GM12873 (cell line): ENCODE measurements at regions not wholly inside any gene's neighbourhood (a gene's known extent, or its start where the extent isn't known, plus 50 kb on each side); places are given as distances from the start of the nearest gene placed in this dataset.

Experiments
- TF ChIP-seq, protein P1 (sequence below): IDR thresholded peaks from 2 replicates; pipeline ENCODE4 v1.5.1; 2012; ENCODE audit warnings: low read depth, mild to moderate bottlenecking, moderate library complexity, low read length, control low read depth; ENCODE audit not compliant: insufficient read depth; ENCODE audit errors: missing control alignments

DNA sequence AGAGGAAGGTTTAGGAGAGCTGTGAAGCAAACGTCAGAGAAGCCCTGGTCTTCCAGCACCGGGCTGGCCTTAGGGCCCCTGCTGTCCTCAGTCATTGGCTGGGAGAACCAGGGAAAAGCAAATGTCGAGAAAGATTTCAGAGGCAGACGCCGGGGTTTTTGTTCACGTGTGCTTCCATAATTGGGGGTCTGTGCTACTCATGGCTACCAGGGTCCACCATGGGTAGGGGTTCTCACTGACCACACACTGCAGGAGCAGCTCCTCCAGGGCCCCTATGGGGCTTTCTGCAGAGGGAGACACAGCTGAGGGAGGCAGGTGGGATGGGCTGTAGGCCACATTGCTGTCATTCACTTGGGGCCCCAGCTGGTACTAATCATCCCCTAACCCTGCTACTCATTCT is 291.8 kb upstream of the FOXQ1 start:
- TF ChIP-seq, protein P1, sequence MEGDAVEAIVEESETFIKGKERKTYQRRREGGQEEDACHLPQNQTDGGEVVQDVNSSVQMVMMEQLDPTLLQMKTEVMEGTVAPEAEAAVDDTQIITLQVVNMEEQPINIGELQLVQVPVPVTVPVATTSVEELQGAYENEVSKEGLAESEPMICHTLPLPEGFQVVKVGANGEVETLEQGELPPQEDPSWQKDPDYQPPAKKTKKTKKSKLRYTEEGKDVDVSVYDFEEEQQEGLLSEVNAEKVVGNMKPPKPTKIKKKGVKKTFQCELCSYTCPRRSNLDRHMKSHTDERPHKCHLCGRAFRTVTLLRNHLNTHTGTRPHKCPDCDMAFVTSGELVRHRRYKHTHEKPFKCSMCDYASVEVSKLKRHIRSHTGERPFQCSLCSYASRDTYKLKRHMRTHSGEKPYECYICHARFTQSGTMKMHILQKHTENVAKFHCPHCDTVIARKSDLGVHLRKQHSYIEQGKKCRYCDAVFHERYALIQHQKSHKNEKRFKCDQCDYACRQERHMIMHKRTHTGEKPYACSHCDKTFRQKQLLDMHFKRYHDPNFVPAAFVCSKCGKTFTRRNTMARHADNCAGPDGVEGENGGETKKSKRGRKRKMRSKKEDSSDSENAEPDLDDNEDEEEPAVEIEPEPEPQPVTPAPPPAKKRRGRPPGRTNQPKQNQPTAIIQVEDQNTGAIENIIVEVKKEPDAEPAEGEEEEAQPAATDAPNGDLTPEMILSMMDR = no peak

DNA sequence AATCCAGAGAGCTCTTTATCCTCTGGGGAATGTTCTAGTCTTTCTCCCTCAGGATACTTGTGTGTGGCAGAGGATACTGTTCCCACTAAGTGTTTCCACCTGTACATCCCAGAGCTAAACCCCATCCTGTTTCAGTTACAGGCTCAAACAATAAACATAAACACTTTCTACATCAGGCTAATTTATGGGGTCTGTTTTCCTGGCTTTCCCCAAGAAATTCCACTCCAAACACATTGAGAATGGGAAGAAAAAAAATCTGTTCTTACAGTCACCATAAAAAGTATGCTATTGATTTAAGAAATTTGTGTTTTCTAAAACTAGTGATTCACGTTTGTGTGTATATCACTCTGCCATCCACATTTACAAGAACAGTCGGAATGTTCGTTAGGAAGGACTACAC is 293.9 kb upstream of the FOXQ1 start:
- TF ChIP-seq, protein P1 = no peak

DNA sequence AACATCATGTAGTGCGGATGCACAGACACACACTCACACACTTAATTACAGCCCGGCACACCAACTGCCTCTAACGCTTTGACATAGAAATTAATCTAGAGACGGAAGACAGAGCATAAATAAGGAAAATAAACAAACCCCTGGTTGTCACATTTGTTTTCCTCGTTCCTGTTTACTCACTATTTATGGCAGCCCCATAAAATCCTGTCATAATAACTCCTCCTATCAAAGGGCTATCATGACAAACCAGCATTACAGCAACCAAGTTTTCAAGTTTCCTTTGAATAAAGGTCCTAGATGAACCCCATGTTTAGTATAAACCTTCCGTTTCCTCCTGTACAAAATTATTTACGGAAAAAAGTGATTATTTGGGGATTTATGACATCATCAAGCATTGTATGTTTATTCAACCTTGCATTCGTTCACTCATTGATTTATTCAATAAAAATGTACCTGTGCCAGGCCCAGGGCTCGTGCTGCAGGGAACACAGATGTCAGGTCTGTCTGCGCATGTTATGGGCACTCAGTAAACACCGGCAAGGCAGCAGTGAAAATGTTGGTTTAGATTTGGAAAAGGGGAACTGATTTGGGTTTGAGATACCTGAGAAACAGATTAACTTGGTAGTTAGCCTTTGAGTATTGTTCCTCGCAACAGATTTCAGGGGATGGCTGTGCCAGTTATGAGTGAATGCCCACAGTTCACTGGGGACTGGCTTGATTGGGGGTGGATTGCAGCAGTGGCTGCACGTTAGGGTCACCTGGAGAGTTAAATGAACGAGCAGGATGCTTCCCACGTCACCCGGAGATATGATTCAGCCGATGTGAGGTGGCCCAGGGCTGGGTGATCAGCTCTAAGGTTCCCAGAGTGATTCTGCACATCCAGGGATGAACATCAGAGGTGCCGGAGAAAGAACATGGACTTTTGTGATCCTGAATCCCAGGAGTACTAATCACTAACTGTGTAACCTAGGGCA is 295.3 kb upstream of the FOXQ1 start:
- TF ChIP-seq, protein P1 = no peak

DNA sequence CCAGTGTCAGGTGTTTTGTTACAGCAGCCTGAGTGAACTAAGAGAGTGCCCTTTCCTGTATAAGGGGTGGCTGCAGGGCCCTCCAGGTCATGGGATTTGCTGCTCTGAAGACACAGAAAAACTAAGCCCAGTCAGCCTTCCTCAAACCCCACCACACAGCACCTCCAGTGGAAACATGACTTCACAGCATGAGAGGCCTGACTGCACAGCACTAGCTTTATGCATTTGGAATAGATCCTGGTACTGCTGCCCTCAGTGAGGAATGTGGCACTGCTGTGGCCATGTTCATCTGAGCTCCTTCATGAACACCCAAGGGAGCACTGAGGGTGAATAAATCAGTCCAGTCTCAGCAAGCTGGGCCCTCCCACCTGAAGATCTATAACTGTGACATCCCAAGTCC is 296.1 kb upstream of the FOXQ1 start:
- TF ChIP-seq, protein P1 = no peak

DNA sequence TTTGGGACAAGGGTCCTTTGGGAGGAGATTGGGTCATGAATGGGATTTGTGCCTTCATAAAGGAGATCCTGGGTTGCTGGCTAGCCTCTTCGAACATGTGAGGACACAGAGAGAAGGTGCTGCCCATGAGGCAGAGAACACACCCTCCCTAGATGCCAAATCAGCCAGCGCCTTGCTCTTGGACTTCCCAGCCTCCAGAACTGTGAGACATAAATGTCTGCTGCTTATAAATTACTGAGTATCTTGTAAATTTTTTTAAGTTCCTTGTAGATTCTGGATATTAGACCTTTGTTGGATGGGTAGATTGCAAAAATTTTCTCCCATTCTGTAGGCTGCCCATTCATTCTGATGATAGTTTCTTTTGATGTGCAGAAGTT is 297.5 kb upstream of the FOXQ1 start:
- TF ChIP-seq, protein P1 = no peak

DNA sequence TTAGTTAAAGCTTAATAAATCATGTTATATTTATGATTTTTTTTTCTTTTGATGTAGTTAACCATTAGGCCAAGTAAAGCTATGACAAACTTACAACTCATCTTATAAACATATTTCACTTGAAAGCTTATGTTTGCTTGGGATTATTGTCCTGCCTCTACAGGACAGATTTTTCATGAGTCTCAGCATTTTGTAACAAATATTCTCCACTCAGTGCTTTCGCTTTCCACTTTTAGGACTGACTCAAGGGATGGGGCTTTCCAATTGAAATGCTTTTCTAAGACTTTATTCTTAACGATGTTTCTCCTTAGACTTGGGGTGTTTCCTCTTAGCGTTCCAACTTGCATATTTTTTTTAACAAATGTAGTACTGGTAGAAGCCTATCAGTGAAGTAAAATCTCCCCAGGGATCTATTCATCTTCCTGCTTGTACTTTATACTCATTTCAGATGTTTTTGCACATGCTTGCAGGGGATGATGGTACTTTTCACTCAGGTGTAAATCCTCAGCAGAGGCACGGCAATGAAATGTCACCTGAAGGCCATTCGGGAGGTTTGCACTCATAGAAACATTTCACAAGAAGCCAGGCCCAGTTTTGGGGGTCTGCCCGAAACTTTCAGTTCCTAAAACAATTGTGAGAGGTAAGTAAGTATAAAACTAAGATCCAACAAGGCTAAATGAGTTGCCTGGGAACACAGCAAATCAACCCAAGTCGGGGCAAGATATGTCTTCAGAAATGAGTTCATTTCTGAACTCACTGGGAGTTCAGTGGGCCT is 298.1 kb upstream of the FOXQ1 start:
- TF ChIP-seq, protein P1 = no peak

DNA sequence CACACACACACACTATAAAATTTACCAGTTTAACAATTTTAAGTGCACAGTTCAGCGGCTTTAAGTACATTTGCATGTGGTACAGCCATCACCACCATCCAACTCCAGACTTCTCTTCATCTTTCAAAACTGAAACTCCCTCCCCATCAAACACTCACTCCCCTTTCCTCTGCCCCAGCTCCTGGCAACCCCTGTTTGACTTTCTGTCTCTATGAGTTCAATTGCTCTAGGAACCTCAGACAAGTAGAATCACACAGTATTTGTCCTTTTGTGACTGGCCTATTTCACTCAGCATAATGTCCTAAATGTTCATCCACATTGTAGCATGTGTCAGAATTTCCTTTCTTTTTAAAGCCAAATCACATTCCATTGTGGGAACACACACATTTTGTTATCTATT is 302.8 kb upstream of the FOXQ1 start:
- TF ChIP-seq, protein P1 = no peak
